ENCODE measurements at regions not wholly inside any gene's neighbourhood (a gene's known extent, or its start where the extent isn't known, plus 50 kb on each side); places are given as distances from the start of the nearest gene placed in this dataset.

- POLR2A ChIA-PET = no interaction called here
- no TSS peak for BruUV-seq (replicated peaks)
- H3K27ac Mint-ChIP-seq (ENCODE audit: unreplicated experiment) = no peak overlapping the region
Measured at GRCh38 chr15:36183201-36183600, 396.2 kb upstream of the CDIN1 start.

GRCh38 chr15:36185438-36185837, 394.0 kb upstream of the CDIN1 start:
- H3K36me3 Mint-ChIP-seq (ENCODE audit: insufficient read depth, unreplicated experiment) = no peaks in the 10 kb centered on the region
- no peaks in the 10 kb centered on the region for H3K4me1 ChIP-seq
- H3K4me3 Mint-ChIP-seq (ENCODE audit: unreplicated experiment) = no peak overlapping the region
- DNase-seq = no peak
- H3K27ac Mint-ChIP-seq (ENCODE audit: unreplicated experiment) = no peak overlapping the region
- H3K4me3 ChIP-seq (ENCODE audit: low read depth, low read length) = no peak overlapping the region
- no peaks in the 10 kb centered on the region for H3K9me3 ChIP-seq
- TF ChIP-seq CTCF (IDR thresholded peaks at IDR 0.05; ENCODE audit: insufficient read depth in 1 of 2, low read depth in 1 of 2, low read length in 1 of 2, severe bottlenecking in 1 of 2, unreplicated experiment in 1 of 2) = no peak
- no TSS peak for BruUV-seq (replicated peaks)
- no peaks in the 10 kb centered on the region for H3K27me3 ChIP-seq (replicated peaks; ENCODE audit: control insufficient read depth, insufficient read depth, low read length)
- ChIA-PET CTCF (no interaction called here), POLR2A (no interaction called here)
- no peaks in the 10 kb centered on the region for H3K27me3 Mint-ChIP-seq (ENCODE audit: insufficient read depth, unreplicated experiment)
- no peaks in the 10 kb centered on the region for H3K9me3 Mint-ChIP-seq (ENCODE audit: unreplicated experiment)
- no peaks in the 10 kb centered on the region for H3K36me3 ChIP-seq (ENCODE audit: control insufficient read depth, insufficient read depth, low read length)
- H3K4me1 Mint-ChIP-seq (ENCODE audit: low read depth, unreplicated experiment) = no peaks in the 10 kb centered on the region
- intact Hi-C loops (cut with micrococcal nuclease; ENCODE audit: unreplicated experiment) = no loop called here

More at GRCh38 chr15:36183201-36183600, 396.2 kb upstream of the CDIN1 start:
- intact Hi-C loops (cut with micrococcal nuclease; ENCODE audit: unreplicated experiment) = no loop called here
- Mint-ChIP-seq H3K9me3 (ENCODE audit: unreplicated experiment) (no peaks in the 10 kb centered on the region), H3K4me1 (ENCODE audit: low read depth, unreplicated experiment) (no peaks in the 10 kb centered on the region), H3K36me3 (ENCODE audit: insufficient read depth, unreplicated experiment) (no peaks in the 10 kb centered on the region), H3K27me3 (ENCODE audit: insufficient read depth, unreplicated experiment) (no peaks in the 10 kb centered on the region), H3K4me3 (ENCODE audit: unreplicated experiment) (no peak overlapping the region)
- Histone ChIP-seq H3K4me3 (ENCODE audit: low read depth, low read length) (no peak overlapping the region), H3K4me1 (no peaks in the 10 kb centered on the region), H3K27me3 (replicated peaks; ENCODE audit: control insufficient read depth, insufficient read depth, low read length) (no peaks in the 10 kb centered on the region), H3K9me3 (no peaks in the 10 kb centered on the region), H3K36me3 (ENCODE audit: control insufficient read depth, insufficient read depth, low read length) (no peaks in the 10 kb centered on the region)
- no peak for TF ChIP-seq CTCF (IDR thresholded peaks at IDR 0.05; ENCODE audit: insufficient read depth in 1 of 2, low read depth in 1 of 2, low read length in 1 of 2, severe bottlenecking in 1 of 2, unreplicated experiment in 1 of 2)
- CTCF ChIA-PET = no interaction called here
- DNase-seq = no peak

- ChIA-PET CTCF (no interaction called here), POLR2A (no interaction called here)
- H3K9me3 Mint-ChIP-seq (ENCODE audit: unreplicated experiment) = peaks cover under 1% of the 10 kb centered on the region
- H3K27ac Mint-ChIP-seq (ENCODE audit: unreplicated experiment) = no peak overlapping the region
- no peaks in the 10 kb centered on the region for H3K4me1 Mint-ChIP-seq (ENCODE audit: low read depth, unreplicated experiment)
- Histone ChIP-seq H3K36me3 (ENCODE audit: control insufficient read depth, insufficient read depth, low read length) (no peaks in the 10 kb centered on the region), H3K27me3 (replicated peaks; ENCODE audit: control insufficient read depth, insufficient read depth, low read length) (no peaks in the 10 kb centered on the region), H3K4me1 (no peaks in the 10 kb centered on the region), H3K9me3 (no peaks in the 10 kb centered on the region), H3K4me3 (ENCODE audit: low read depth, low read length) (no peak overlapping the region)
- H3K4me3 Mint-ChIP-seq (ENCODE audit: unreplicated experiment) = no peak overlapping the region
- TF ChIP-seq CTCF (IDR thresholded peaks at IDR 0.05; ENCODE audit: insufficient read depth in 1 of 2, low read depth in 1 of 2, low read length in 1 of 2, severe bottlenecking in 1 of 2, unreplicated experiment in 1 of 2) = no peak
- intact Hi-C loops (cut with micrococcal nuclease; ENCODE audit: unreplicated experiment) = no loop called here
- no peaks in the 10 kb centered on the region for H3K27me3 Mint-ChIP-seq (ENCODE audit: insufficient read depth, unreplicated experiment)
- BruUV-seq (replicated peaks) = no TSS peak
- no peaks in the 10 kb centered on the region for H3K36me3 Mint-ChIP-seq (ENCODE audit: insufficient read depth, unreplicated experiment)
- no peak for DNase-seq
Measured at GRCh38 chr15:36185845-36186244, 393.6 kb upstream of the CDIN1 start.

Data from Caco-2 (cell line).